Fibroblast of lung (primary cell): ENCODE measurements at regions not wholly inside any gene's neighbourhood (a gene's known extent, or its start where the extent isn't known, plus 50 kb on each side); places are given as distances from the start of the nearest gene placed in this dataset.

Experiments used
- EZH2 ChIP-seq: IDR thresholded peaks from 2 replicates; pipeline ENCODE4 v1.5.1; 2012; ENCODE audit warnings: low read length, control low read depth, mild to moderate bottlenecking; ENCODE audit errors: missing control alignments
- TF ChIP-seq, protein P1 (sequence below), 2 donors: IDR thresholded peaks in 1 of 2; conservative IDR thresholded peaks in 1 of 2; 1 replicate in 1 of 2; 2 replicates in 1 of 2; pipeline ENCODE4 v1.5.1; 2011 to 2012; ENCODE audit warnings: low read length in 2 of 2, control low read depth in 1 of 2, inconsistent platforms in 1 of 2, low read depth in 1 of 2, mild to moderate bottlenecking in 1 of 2

DNA sequence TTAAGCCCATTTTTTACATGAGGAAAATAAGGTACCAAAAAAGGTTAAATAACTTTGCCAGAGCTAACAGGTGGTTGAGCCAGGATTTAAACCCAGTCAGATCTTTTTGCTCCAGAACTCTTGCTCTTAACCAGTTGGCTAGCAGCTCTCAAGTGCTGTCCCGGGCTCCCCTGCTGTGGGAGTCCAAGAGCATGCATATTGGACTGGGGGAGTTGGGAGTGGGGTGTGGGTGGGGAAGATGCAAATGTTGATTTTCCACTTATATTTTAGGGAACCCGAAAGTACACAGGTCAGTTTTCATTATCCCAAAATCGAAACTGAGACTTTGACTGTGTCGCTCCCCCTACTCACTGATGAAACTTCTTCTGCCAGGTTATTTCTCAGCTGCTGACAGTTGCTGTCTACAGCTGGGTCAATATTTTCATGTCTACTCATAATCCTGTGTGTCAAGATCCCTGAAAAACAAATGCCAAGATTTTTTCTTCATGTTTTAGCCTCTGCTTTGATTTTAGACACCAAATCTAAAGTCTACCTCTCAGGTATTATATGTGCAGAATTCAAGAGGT, 172.3 kb upstream of the TMPO start:
- TF ChIP-seq, protein P1, sequence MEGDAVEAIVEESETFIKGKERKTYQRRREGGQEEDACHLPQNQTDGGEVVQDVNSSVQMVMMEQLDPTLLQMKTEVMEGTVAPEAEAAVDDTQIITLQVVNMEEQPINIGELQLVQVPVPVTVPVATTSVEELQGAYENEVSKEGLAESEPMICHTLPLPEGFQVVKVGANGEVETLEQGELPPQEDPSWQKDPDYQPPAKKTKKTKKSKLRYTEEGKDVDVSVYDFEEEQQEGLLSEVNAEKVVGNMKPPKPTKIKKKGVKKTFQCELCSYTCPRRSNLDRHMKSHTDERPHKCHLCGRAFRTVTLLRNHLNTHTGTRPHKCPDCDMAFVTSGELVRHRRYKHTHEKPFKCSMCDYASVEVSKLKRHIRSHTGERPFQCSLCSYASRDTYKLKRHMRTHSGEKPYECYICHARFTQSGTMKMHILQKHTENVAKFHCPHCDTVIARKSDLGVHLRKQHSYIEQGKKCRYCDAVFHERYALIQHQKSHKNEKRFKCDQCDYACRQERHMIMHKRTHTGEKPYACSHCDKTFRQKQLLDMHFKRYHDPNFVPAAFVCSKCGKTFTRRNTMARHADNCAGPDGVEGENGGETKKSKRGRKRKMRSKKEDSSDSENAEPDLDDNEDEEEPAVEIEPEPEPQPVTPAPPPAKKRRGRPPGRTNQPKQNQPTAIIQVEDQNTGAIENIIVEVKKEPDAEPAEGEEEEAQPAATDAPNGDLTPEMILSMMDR (conservative IDR thresholded peaks at IDR 0.05 in 1 of 2, IDR thresholded peaks at IDR 0.05 in 1 of 2; ENCODE audit: low read depth in 1 of 2, low read length in 2 of 2) = no peak
- no peak for TF ChIP-seq EZH2
